Keratinocyte (primary cell): ENCODE measurements at regions not wholly inside any gene's neighbourhood (a gene's known extent, or its start where the extent isn't known, plus 50 kb on each side); places are given as distances from the start of the nearest gene placed in this dataset.

ENCODE experiments used
- DNase-seq: peaks from one replicate; pipeline ENCODE4 v3.0.0-alpha.2; 2011; ENCODE audit warnings: low read depth, missing footprints, low spot score
- FAIRE-seq: peaks from 2 replicates; lab custom pipeline; 2011; peaks lifted over from hg19 to GRCh38; lab: Jason Lieb, UNC
- H2AFZ ChIP-seq: 2 replicates; pipeline ENCODE4 v1.6.0; 2012; ENCODE audit warnings: low read length, control low read depth, inconsistent platforms; ENCODE audit not compliant: control insufficient read depth
- H3K27ac ChIP-seq: 2 replicates; pipeline ENCODE4 v1.5.1; 2011; ENCODE audit warnings: low read length; ENCODE audit not compliant: control insufficient read depth, insufficient read depth
- H3K27me3 ChIP-seq: 3 replicates; pipeline ENCODE4 v1.6.0; 2011; ENCODE audit warnings: low read length; ENCODE audit not compliant: control insufficient read depth, insufficient read depth; ENCODE audit errors: extremely low read depth
- H3K36me3 ChIP-seq, 2 experiments: 2 replicates in 1 of 2; 3 replicates in 1 of 2; pipeline ENCODE4 v1.5.1; 2011; ENCODE audit warnings: low read length in 2 of 2, mild to moderate bottlenecking in 1 of 2; ENCODE audit not compliant: control insufficient read depth in 2 of 2, insufficient read depth in 2 of 2; ENCODE audit errors: extremely low read depth in 1 of 2
- H3K4me1 ChIP-seq: 3 replicates; pipeline ENCODE4 v1.5.1; 2011; ENCODE audit warnings: low read length; ENCODE audit not compliant: control insufficient read depth, insufficient read depth; ENCODE audit errors: extremely low read depth
- H3K4me2 ChIP-seq: 3 replicates; pipeline ENCODE4 v1.6.0; 2011; ENCODE audit warnings: low read depth, low read length; ENCODE audit not compliant: control insufficient read depth, insufficient read depth; ENCODE audit errors: extremely low read depth
- H3K4me3 ChIP-seq, 3 experiments: fragments of 200-600 bp in 1 of 3; sonication (generic) in 1 of 3; 2 replicates in 2 of 3; 3 replicates in 1 of 3; pipeline ENCODE4 v1.5.1; 2011 to 2016; ENCODE audit warnings: low read length in 3 of 3, mild to moderate bottlenecking in 3 of 3, control low read depth in 2 of 3, inconsistent platforms in 1 of 3, low read depth in 1 of 3, mixed read lengths in 1 of 3, mixed run types in 1 of 3, moderate library complexity in 1 of 3; ENCODE audit not compliant: control insufficient read depth in 2 of 3, insufficient read depth in 2 of 3; ENCODE audit errors: extremely low read depth in 1 of 3
- H3K79me2 ChIP-seq: 2 replicates; pipeline ENCODE4 v1.6.0; 2012; ENCODE audit warnings: low read length; ENCODE audit not compliant: control insufficient read depth, insufficient read depth
- H3K9ac ChIP-seq: 3 replicates; pipeline ENCODE4 v1.6.0; 2011; ENCODE audit warnings: low read length; ENCODE audit not compliant: control insufficient read depth, insufficient read depth; ENCODE audit errors: extremely low read depth
- H3K9me1 ChIP-seq: 3 replicates; pipeline ENCODE4 v1.6.0; 2011; ENCODE audit warnings: low read length; ENCODE audit not compliant: control insufficient read depth, insufficient read depth; ENCODE audit errors: extremely low read depth
- H3K9me3 ChIP-seq: 2 replicates; pipeline ENCODE4 v1.5.1; 2012; ENCODE audit warnings: low read depth, low read length; ENCODE audit not compliant: control insufficient read depth
- H4K20me1 ChIP-seq: 3 replicates; pipeline ENCODE4 v1.6.0; 2011; ENCODE audit warnings: low read length; ENCODE audit not compliant: control insufficient read depth, insufficient read depth; ENCODE audit errors: extremely low read depth
- EZH2 ChIP-seq: IDR thresholded peaks from one replicate; pipeline ENCODE4 v1.6.1; 2012; ENCODE audit warnings: inconsistent platforms, mild to moderate bottlenecking, low read length, moderate library complexity
- dilution Hi-C: fragments of 300-500 bp; cut with MboI; formaldehyde crosslinking; loops from one replicate; pipeline ENCODE4 v1.7.0; 2020; ENCODE audit warnings: low sequenced_read_pairs; ENCODE audit not compliant: extremely low pct_ligation_motif_present
- TF ChIP-seq, protein P1 (sequence below), 3 experiments: IDR thresholded peaks in 1 of 3; conservative IDR thresholded peaks in 1 of 3; optimal IDR thresholded peaks in 1 of 3; 2 replicates in 2 of 3; 3 replicates in 1 of 3; pipeline versions ENCODE3 to v1.5.1; 2011; ENCODE audit warnings: low read length in 3 of 3, mild to moderate bottlenecking in 3 of 3, moderate library complexity in 2 of 3, control low read depth in 1 of 3, inconsistent platforms in 1 of 3; ENCODE audit not compliant: insufficient read depth in 2 of 3; ENCODE audit errors: extremely low read depth in 1 of 3

DNA sequence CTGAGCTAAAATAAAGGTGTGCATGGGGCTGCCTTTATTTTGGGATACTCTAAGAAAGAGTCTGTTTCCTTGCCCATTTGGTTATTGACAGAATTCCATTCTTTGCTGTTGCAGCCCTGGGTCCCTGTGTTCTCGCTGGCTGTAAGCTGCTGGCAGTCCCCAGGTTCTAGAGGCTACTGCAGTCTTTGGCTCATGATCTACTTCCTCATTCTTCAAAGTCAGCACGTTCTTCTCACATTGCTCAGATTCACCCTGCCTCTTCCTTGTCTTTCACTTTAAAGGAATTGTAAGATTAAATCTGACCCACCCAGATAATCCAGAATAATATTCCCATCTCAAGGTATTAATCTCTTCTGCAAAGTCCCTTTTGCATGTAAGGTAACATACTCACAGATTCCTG is 620.3 kb downstream of the CCSER2 start:
- Histone ChIP-seq H3K4me1 (no peaks in the 10 kb centered on the region), H3K4me2 (no peak overlapping the region), H2AFZ (no peak overlapping the region), H4K20me1 (no peaks in the 10 kb centered on the region), H3K36me3 (no peaks in the 10 kb centered on the region), H3K27me3 (no peaks in the 10 kb centered on the region), H3K9me3 (no peaks in the 10 kb centered on the region), H3K9me1 (no peaks in the 10 kb centered on the region), H3K9ac (no peak overlapping the region), H3K27ac (no peak overlapping the region), H3K79me2 (no peaks in the 10 kb centered on the region), H3K4me3 (no peak overlapping the region)
- FAIRE-seq (no peak), DNase-seq (no peak)
- TF ChIP-seq, protein P1, sequence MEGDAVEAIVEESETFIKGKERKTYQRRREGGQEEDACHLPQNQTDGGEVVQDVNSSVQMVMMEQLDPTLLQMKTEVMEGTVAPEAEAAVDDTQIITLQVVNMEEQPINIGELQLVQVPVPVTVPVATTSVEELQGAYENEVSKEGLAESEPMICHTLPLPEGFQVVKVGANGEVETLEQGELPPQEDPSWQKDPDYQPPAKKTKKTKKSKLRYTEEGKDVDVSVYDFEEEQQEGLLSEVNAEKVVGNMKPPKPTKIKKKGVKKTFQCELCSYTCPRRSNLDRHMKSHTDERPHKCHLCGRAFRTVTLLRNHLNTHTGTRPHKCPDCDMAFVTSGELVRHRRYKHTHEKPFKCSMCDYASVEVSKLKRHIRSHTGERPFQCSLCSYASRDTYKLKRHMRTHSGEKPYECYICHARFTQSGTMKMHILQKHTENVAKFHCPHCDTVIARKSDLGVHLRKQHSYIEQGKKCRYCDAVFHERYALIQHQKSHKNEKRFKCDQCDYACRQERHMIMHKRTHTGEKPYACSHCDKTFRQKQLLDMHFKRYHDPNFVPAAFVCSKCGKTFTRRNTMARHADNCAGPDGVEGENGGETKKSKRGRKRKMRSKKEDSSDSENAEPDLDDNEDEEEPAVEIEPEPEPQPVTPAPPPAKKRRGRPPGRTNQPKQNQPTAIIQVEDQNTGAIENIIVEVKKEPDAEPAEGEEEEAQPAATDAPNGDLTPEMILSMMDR (optimal IDR thresholded peaks at IDR 0.05 in 1 of 3, IDR thresholded peaks at IDR 0.05 in 1 of 3, conservative IDR thresholded peaks at IDR 0.05 in 1 of 3; ENCODE audit: extremely low read depth in 1 of 3, insufficient read depth in 2 of 3, low read length in 3 of 3): no peak
- no peak for TF ChIP-seq EZH2
- dilution Hi-C loops: no loop called here

DNA sequence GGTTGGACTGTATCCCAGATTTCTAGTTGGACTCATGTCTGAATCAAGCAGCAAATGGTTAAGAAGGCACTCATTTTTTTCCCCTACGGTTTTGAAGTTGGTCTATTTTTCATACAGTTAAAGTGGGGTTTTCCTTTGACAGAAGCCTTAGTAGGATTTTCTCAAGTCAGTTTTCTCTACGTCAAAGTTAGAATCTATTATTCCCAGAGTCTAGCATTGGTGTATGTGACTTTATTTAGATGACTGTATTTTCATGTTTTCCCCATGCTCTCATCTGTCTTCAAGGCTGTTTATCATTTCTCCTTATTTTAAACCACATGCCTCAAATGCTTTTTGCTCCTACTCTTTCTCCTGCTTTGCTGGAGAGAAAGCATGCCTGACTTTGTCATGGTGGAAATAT is 623.2 kb downstream of the CCSER2 start:
- FAIRE-seq (no peak), DNase-seq (no peak)
- Histone ChIP-seq H3K4me1 (no peaks in the 10 kb centered on the region), H3K4me2 (no peak overlapping the region), H4K20me1 (no peaks in the 10 kb centered on the region), H3K4me3 (no peak overlapping the region), H3K27me3 (no peaks in the 10 kb centered on the region), H3K79me2 (no peaks in the 10 kb centered on the region), H3K9ac (no peak overlapping the region), H3K36me3 (no peaks in the 10 kb centered on the region), H3K27ac (no peak overlapping the region), H3K9me3 (no peaks in the 10 kb centered on the region), H2AFZ (no peak overlapping the region), H3K9me1 (no peaks in the 10 kb centered on the region)
- dilution Hi-C loops: no loop called here
- TF ChIP-seq EZH2: no peak
- TF ChIP-seq, protein P1 (optimal IDR thresholded peaks at IDR 0.05 in 1 of 3, IDR thresholded peaks at IDR 0.05 in 1 of 3, conservative IDR thresholded peaks at IDR 0.05 in 1 of 3; ENCODE audit: extremely low read depth in 1 of 3, insufficient read depth in 2 of 3, low read length in 3 of 3): no peak
